Endothelial cell (in vitro differentiated cells): ENCODE measurements at regions not wholly inside any gene's neighbourhood (a gene's known extent, or its start where the extent isn't known, plus 50 kb on each side); places are given as distances from the start of the nearest gene placed in this dataset.

Experiments
- DNase-seq: peaks from one replicate; pipeline ENCODE4 v3.0.0; 2021; ENCODE audit warnings: low spot score
- H3K27ac Mint-ChIP-seq: one replicate; pipeline ENCODE4 v1.8.0; 2021; ENCODE audit warnings: mixed read lengths, inconsistent platforms; ENCODE audit not compliant: unreplicated experiment
- H3K27me3 Mint-ChIP-seq: one replicate; pipeline ENCODE4 v1.8.0; 2021; ENCODE audit warnings: mild to moderate bottlenecking, moderate library complexity, mixed read lengths, inconsistent platforms; ENCODE audit not compliant: unreplicated experiment
- H3K36me3 Mint-ChIP-seq: one replicate; pipeline ENCODE4 v1.8.0; 2021; ENCODE audit warnings: mild to moderate bottlenecking, low read depth, mixed read lengths, inconsistent platforms; ENCODE audit not compliant: unreplicated experiment
- H3K4me1 Mint-ChIP-seq: one replicate; pipeline ENCODE4 v1.8.0; 2021; ENCODE audit warnings: mild to moderate bottlenecking, mixed read lengths, inconsistent platforms; ENCODE audit not compliant: unreplicated experiment
- H3K4me3 Mint-ChIP-seq: one replicate; pipeline ENCODE4 v1.8.0; 2021; ENCODE audit warnings: mild to moderate bottlenecking, mixed read lengths, inconsistent platforms; ENCODE audit not compliant: unreplicated experiment
- H3K9me3 Mint-ChIP-seq: one replicate; pipeline ENCODE4 v1.8.0; 2021; ENCODE audit warnings: mixed read lengths, inconsistent platforms; ENCODE audit not compliant: unreplicated experiment
- CTCF ChIP-seq: fragments of 200-600 bp; sonication (generic); IDR thresholded peaks from one replicate; pipeline ENCODE4 v1.5.0; 2021; ENCODE audit warnings: antibody characterized with exemption; ENCODE audit not compliant: unreplicated experiment

GRCh38 chr11:25838918-25839625 lies 492.9 kb upstream of the ANO3 start:
- no peak overlapping the region for H3K27ac Mint-ChIP-seq
- peaks cover 2% of the 10 kb centered on the region for H3K27me3 Mint-ChIP-seq
- H3K36me3 Mint-ChIP-seq, result no peaks in the 10 kb centered on the region
- H3K4me1 Mint-ChIP-seq, result no peaks in the 10 kb centered on the region
- H3K9me3 Mint-ChIP-seq, result no peaks in the 10 kb centered on the region
- no peak for DNase-seq
- no peak overlapping the region for H3K4me3 Mint-ChIP-seq
- TF ChIP-seq CTCF, result no peak

GRCh38 chr11:25844811-25845210 lies 487.1 kb upstream of the ANO3 start:
- no peak for DNase-seq
- TF ChIP-seq CTCF, result no peak
- Mint-ChIP-seq H3K36me3 (no peaks in the 10 kb centered on the region), H3K9me3 (no peaks in the 10 kb centered on the region), H3K27me3 (peaks cover 4% of the 10 kb centered on the region), H3K4me3 (no peak overlapping the region), H3K4me1 (no peaks in the 10 kb centered on the region), H3K27ac (no peak overlapping the region)

GRCh38 chr11:25855916-25856315 lies 476.0 kb upstream of the ANO3 start:
- no peaks in the 10 kb centered on the region for H3K9me3 Mint-ChIP-seq
- H3K27ac Mint-ChIP-seq, result no peak overlapping the region
- no peaks in the 10 kb centered on the region for H3K36me3 Mint-ChIP-seq
- no peak for DNase-seq
- H3K4me1 Mint-ChIP-seq, result peaks cover 13% of the 10 kb centered on the region
- H3K4me3 Mint-ChIP-seq, result no peak overlapping the region
- peaks cover 2% of the 10 kb centered on the region for H3K27me3 Mint-ChIP-seq
- TF ChIP-seq CTCF, result no peak

- DNase-seq, result no peak
- no peak for TF ChIP-seq CTCF
These were observed 472.2 kb upstream of the ANO3 start for GRCh38 chr11:25859776-25860175.

GRCh38 chr11:25860677-25861450 lies 471.1 kb upstream of the ANO3 start:
- H3K27ac Mint-ChIP-seq, result no peak overlapping the region
- no peak overlapping the region for H3K4me3 Mint-ChIP-seq
- peaks cover 32% of the 10 kb centered on the region for H3K4me1 Mint-ChIP-seq
- no peak for DNase-seq
- no peak for TF ChIP-seq CTCF
- H3K27me3 Mint-ChIP-seq, result no peaks in the 10 kb centered on the region
- H3K9me3 Mint-ChIP-seq, result no peaks in the 10 kb centered on the region
- no peaks in the 10 kb centered on the region for H3K36me3 Mint-ChIP-seq

More at GRCh38 chr11:25859776-25860175, 472.2 kb upstream of the ANO3 start:
- H3K27me3 Mint-ChIP-seq, result no peaks in the 10 kb centered on the region
- H3K27ac Mint-ChIP-seq, result no peak overlapping the region
- H3K4me1 Mint-ChIP-seq, result peaks cover 32% of the 10 kb centered on the region
- no peaks in the 10 kb centered on the region for H3K9me3 Mint-ChIP-seq
- no peaks in the 10 kb centered on the region for H3K36me3 Mint-ChIP-seq
- no peak overlapping the region for H3K4me3 Mint-ChIP-seq
